DOHH2 (cell line): ENCODE measurements at regions not wholly inside any gene's neighbourhood (a gene's known extent, or its start where the extent isn't known, plus 50 kb on each side); places are given as distances from the start of the nearest gene placed in this dataset.

ENCODE experiments used
- CTCF ChIP-seq: fragments of 200-600 bp; sonication (generic); IDR thresholded peaks from one replicate; pipeline ENCODE4 v1.5.1; 2014; ENCODE audit warnings: antibody characterized with exemption, mild to moderate bottlenecking, low read depth, low read length; ENCODE audit not compliant: poor library complexity, severe bottlenecking
- EZH2phosphoT487 ChIP-seq: fragments of 200-600 bp; sonication (generic); IDR thresholded peaks from 2 replicates; pipeline ENCODE4 v1.6.1; 2017; ENCODE audit warnings: borderline replicate concordance, mild to moderate bottlenecking, antibody characterized with exemption, low read length, moderate library complexity, mixed read lengths

- TF ChIP-seq EZH2phosphoT487 = no peak
- TF ChIP-seq CTCF = no peak
Observed at GRCh38 chr18:73151086-73151485, 283.3 kb upstream of the NETO1 start.
